ENCODE measurements at regions not wholly inside any gene's neighbourhood (a gene's known extent, or its start where the extent isn't known, plus 50 kb on each side); places are given as distances from the start of the nearest gene placed in this dataset.

DNA sequence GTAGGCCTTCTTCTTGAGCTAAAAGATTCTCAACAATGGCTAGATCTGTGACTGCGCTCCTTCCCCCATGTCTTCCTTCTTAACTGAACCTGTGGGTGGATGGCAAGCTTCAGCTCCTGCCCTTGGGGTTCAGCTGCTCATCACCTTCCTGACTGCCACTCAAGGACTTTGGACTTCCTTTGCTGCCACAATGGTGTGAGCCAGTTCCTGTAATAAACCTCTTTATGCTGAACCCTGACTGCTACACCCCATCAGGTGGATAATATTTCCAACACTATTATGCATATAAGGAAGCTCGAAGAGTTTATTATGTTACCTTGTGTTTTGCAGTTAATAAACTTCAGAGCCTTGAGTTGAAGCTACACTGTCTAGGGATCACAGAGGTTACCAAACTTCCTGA, 208.9 kb upstream of the SLC10A2 start:
- TF ChIP-seq, protein P1, sequence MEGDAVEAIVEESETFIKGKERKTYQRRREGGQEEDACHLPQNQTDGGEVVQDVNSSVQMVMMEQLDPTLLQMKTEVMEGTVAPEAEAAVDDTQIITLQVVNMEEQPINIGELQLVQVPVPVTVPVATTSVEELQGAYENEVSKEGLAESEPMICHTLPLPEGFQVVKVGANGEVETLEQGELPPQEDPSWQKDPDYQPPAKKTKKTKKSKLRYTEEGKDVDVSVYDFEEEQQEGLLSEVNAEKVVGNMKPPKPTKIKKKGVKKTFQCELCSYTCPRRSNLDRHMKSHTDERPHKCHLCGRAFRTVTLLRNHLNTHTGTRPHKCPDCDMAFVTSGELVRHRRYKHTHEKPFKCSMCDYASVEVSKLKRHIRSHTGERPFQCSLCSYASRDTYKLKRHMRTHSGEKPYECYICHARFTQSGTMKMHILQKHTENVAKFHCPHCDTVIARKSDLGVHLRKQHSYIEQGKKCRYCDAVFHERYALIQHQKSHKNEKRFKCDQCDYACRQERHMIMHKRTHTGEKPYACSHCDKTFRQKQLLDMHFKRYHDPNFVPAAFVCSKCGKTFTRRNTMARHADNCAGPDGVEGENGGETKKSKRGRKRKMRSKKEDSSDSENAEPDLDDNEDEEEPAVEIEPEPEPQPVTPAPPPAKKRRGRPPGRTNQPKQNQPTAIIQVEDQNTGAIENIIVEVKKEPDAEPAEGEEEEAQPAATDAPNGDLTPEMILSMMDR (IDR thresholded peaks at IDR 0.05; ENCODE audit: borderline replicate concordance, extremely low read depth, low read length, poor library complexity, severe bottlenecking), result no peak
- no peak for TF ChIP-seq EZH2 (IDR thresholded peaks at IDR 0.05; ENCODE audit: borderline replicate concordance, low read depth, low read length, severe bottlenecking)
